ENCODE measurements at regions not wholly inside any gene's neighbourhood (a gene's known extent, or its start where the extent isn't known, plus 50 kb on each side); places are given as distances from the start of the nearest gene placed in this dataset.

DNA sequence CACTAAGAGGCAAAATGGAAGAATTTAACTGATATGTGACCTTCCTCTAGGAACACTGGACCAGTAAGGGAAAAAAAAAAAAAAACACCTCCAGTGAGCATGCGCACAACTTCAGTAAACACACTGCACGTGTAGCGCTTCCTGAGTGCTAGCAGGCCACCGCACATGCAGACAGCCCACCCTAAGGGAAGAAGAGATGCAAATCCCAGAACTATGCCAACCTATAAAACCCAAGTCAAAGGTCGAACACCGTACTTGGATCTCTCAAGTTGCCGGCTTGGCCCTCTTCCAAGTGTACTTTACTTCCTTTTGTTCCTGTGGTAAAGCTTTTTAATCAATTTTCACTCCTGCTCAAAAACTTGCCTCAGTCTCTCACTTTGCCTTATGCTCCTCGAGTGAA, 64.5 kb upstream of the CADPS start:
- TF ChIP-seq, protein P1, sequence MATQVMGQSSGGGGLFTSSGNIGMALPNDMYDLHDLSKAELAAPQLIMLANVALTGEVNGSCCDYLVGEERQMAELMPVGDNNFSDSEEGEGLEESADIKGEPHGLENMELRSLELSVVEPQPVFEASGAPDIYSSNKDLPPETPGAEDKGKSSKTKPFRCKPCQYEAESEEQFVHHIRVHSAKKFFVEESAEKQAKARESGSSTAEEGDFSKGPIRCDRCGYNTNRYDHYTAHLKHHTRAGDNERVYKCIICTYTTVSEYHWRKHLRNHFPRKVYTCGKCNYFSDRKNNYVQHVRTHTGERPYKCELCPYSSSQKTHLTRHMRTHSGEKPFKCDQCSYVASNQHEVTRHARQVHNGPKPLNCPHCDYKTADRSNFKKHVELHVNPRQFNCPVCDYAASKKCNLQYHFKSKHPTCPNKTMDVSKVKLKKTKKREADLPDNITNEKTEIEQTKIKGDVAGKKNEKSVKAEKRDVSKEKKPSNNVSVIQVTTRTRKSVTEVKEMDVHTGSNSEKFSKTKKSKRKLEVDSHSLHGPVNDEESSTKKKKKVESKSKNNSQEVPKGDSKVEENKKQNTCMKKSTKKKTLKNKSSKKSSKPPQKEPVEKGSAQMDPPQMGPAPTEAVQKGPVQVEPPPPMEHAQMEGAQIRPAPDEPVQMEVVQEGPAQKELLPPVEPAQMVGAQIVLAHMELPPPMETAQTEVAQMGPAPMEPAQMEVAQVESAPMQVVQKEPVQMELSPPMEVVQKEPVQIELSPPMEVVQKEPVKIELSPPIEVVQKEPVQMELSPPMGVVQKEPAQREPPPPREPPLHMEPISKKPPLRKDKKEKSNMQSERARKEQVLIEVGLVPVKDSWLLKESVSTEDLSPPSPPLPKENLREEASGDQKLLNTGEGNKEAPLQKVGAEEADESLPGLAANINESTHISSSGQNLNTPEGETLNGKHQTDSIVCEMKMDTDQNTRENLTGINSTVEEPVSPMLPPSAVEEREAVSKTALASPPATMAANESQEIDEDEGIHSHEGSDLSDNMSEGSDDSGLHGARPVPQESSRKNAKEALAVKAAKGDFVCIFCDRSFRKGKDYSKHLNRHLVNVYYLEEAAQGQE (IDR thresholded peaks at IDR 0.05; ENCODE audit: insufficient read depth in 1 of 2, low read depth in 2 of 2, low read length in 2 of 2), result no peak
- TF ChIP-seq TAF1 (IDR thresholded peaks at IDR 0.05; ENCODE audit: borderline replicate concordance, insufficient read depth, low read length), result no peak
